ENCODE measurements at regions not wholly inside any gene's neighbourhood (a gene's known extent, or its start where the extent isn't known, plus 50 kb on each side); places are given as distances from the start of the nearest gene placed in this dataset.

- TF ChIP-seq EZH2 (IDR thresholded peaks at IDR 0.05; ENCODE audit: insufficient read depth, poor library complexity, severe bottlenecking), result no peak
- no peak for TF ChIP-seq EZH2phosphoT487 (IDR thresholded peaks at IDR 0.05; ENCODE audit: insufficient read depth, low read depth)
- Histone ChIP-seq H3K4me2 (ENCODE audit: unreplicated experiment) (no peak overlapping the region), H2AFZ (no peak overlapping the region), H3K9ac (no peak overlapping the region), H3K27me3 (replicated peaks; ENCODE audit: insufficient read depth) (no peaks in the 10 kb centered on the region), H3K4me3 (no peak overlapping the region), H3K27ac (no peak overlapping the region), H3F3A (ENCODE audit: insufficient read depth) (0 out of 2 replicates have a peak, but pooled peaks cover 2% of the 10 kb centered on the region), H3K79me2 (ENCODE audit: insufficient read depth) (no peaks in the 10 kb centered on the region), H4K20me1 (ENCODE audit: insufficient read depth) (no peaks in the 10 kb centered on the region), H3K9me2 (ENCODE audit: insufficient read depth) (no peaks in the 10 kb centered on the region), H3K4me1 (ENCODE audit: insufficient read depth) (no peaks in the 10 kb centered on the region), H3K36me3 (ENCODE audit: low read depth) (no peaks in the 10 kb centered on the region), H3K9me3 (ENCODE audit: low read depth) (no peaks in the 10 kb centered on the region)
- DNase-seq, result no peak
- in situ Hi-C loops (cut with MboI), result loop anchor here (25.0 kb wide), 1 partner anchor 1416 kb away; no protein-coding TSS in a partner anchor
- WGBS, 2 experiments (ENCODE audit: low coverage in 1 of 2, low lambda C conversion rate in 2 of 2, missing lambda C conversion rate in 2 of 2), result 80 to 85% methylated on average over 4 of the region's 4 CpGs
Observed at GRCh38 chr2:198321522-198322088, 517.2 kb downstream of the PLCL1 start.

DNA sequence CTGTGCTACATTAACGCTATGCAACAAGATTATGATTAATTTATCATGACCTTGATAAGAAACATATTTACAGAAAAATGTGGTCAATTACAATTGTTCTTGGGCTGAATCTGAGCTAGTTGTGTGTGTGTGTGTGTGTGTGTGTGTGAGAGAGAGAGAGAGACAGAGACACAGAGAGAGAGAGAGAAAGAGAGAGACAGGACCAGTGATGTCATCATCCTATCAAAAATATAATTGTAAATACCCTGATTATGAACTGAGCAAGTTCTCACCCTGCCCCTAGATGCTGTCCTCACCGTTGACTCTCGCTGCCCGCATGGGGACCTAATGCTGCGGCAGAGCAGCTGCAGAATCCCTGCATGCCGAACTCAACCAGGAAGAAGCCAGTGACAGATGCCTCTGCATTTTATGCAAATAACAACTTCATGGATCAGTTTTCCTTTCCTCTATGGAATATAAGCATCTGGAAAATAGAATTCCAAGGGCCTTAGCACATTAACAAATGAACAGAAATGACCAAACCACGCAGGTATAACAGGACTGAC, 512.5 kb downstream of the PLCL1 start:
- H3K4me2 ChIP-seq (ENCODE audit: unreplicated experiment), result no peak overlapping the region
- no peaks in the 10 kb centered on the region for H3K4me1 ChIP-seq (ENCODE audit: insufficient read depth)
- H3K79me2 ChIP-seq (ENCODE audit: insufficient read depth), result no peaks in the 10 kb centered on the region
- no peaks in the 10 kb centered on the region for H3K9me2 ChIP-seq (ENCODE audit: insufficient read depth)
- H3K4me3 ChIP-seq, result no peak overlapping the region
- DNase-seq, result no peak
- H3K27ac ChIP-seq, result no peak overlapping the region
- TF ChIP-seq EZH2 (IDR thresholded peaks at IDR 0.05; ENCODE audit: insufficient read depth, poor library complexity, severe bottlenecking), result no peak
- no peak for TF ChIP-seq EZH2phosphoT487 (IDR thresholded peaks at IDR 0.05; ENCODE audit: insufficient read depth, low read depth)
- H4K20me1 ChIP-seq (ENCODE audit: insufficient read depth), result no peaks in the 10 kb centered on the region
- no peaks in the 10 kb centered on the region for H3K27me3 ChIP-seq (replicated peaks; ENCODE audit: insufficient read depth)
- no peaks in the 10 kb centered on the region for H3K9me3 ChIP-seq (ENCODE audit: low read depth)
- no peak overlapping the region for H2AFZ ChIP-seq
- in situ Hi-C loops (cut with MboI), result loop anchor here (10.0 to 25.0 kb wide), 2 partner anchors 1168 to 1420 kb away; no protein-coding TSS in a partner anchor
- WGBS, 2 experiments (ENCODE audit: low coverage in 1 of 2, low lambda C conversion rate in 2 of 2, missing lambda C conversion rate in 2 of 2), result 90 to 93% methylated on average over 7 of the region's 7 CpGs
- H3K9ac ChIP-seq, result no peak overlapping the region
- no peaks in the 10 kb centered on the region for H3F3A ChIP-seq (ENCODE audit: insufficient read depth)
- no peaks in the 10 kb centered on the region for H3K36me3 ChIP-seq (ENCODE audit: low read depth)

DNA sequence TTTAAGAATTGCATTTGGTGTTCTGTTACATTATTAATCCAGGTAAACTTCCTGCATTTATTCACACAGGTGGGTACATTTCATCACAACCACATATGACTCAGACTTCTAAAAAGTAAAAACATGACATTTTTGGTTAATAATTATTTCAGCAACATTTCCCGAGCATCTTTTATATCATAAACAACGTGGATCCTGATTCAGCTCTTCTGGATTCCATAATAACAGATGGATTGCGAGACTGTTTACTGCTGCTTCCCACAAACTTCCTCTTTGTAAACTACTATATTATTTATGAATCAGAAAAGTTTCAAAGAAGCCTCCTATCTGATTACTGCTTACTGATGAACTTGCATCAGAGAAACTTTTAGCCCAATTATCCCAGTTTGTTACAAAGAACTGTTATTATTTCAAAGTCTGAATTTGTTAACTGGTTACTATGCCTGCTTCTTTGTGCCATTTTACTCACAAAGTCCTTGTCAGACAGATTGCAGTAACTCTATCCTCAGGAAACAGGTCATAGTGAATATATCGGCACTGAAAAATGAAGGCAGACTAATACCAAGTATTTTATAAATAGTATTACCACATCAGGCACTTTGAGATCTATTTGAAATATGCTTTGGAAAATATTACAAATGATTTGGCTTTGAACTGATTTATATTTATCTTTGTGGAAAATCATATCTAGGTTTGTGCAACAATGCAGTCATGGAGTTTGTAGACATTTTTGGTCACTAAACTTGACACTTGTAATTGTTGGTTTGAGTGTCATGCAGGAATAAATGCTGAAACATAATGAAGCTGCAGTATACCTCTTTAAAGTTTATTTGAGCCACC, 511.6 kb downstream of the PLCL1 start:
- WGBS, 2 experiments (ENCODE audit: low coverage in 1 of 2, low lambda C conversion rate in 2 of 2, missing lambda C conversion rate in 2 of 2), result 59 to 65% methylated on average over 4 of the region's 4 CpGs
- no peak overlapping the region for H3K4me2 ChIP-seq (ENCODE audit: unreplicated experiment)
- no peak overlapping the region for H3K27ac ChIP-seq
- no peaks in the 10 kb centered on the region for H3K79me2 ChIP-seq (ENCODE audit: insufficient read depth)
- H2AFZ ChIP-seq, result peak overlapping the region; percentile 33; the same call in 1 of the 2 replicates
- no peak for TF ChIP-seq EZH2phosphoT487 (IDR thresholded peaks at IDR 0.05; ENCODE audit: insufficient read depth, low read depth)
- TF ChIP-seq EZH2 (IDR thresholded peaks at IDR 0.05; ENCODE audit: insufficient read depth, poor library complexity, severe bottlenecking), result no peak
- H3F3A ChIP-seq (ENCODE audit: insufficient read depth), result no peaks in the 10 kb centered on the region
- no peak overlapping the region for H3K9ac ChIP-seq
- no peaks in the 10 kb centered on the region for H3K9me2 ChIP-seq (ENCODE audit: insufficient read depth)
- no peaks in the 10 kb centered on the region for H4K20me1 ChIP-seq (ENCODE audit: insufficient read depth)
- H3K27me3 ChIP-seq (replicated peaks; ENCODE audit: insufficient read depth), result no peaks in the 10 kb centered on the region
- no peaks in the 10 kb centered on the region for H3K9me3 ChIP-seq (ENCODE audit: low read depth)
- in situ Hi-C loops (cut with MboI), result loop anchor here (10.0 to 25.0 kb wide), 2 partner anchors 1169 to 1421 kb away; no protein-coding TSS in a partner anchor
- no peaks in the 10 kb centered on the region for H3K4me1 ChIP-seq (ENCODE audit: insufficient read depth)
- no peaks in the 10 kb centered on the region for H3K36me3 ChIP-seq (ENCODE audit: low read depth)
- no peak for DNase-seq
- H3K4me3 ChIP-seq, result no peak overlapping the region

GRCh38 chr2:198314559-198315153, 510.3 kb downstream of the PLCL1 start:
- H3K36me3 ChIP-seq (ENCODE audit: low read depth), result no peaks in the 10 kb centered on the region
- DNase-seq, result peak; percentile 79
- in situ Hi-C loops (cut with MboI), result loop anchor here (10.0 to 25.0 kb wide), 2 partner anchors 1170 to 1423 kb away; no protein-coding TSS in a partner anchor
- no peaks in the 10 kb centered on the region for H3K4me1 ChIP-seq (ENCODE audit: insufficient read depth)
- no peak for TF ChIP-seq EZH2phosphoT487 (IDR thresholded peaks at IDR 0.05; ENCODE audit: insufficient read depth, low read depth)
- TF ChIP-seq EZH2 (IDR thresholded peaks at IDR 0.05; ENCODE audit: insufficient read depth, poor library complexity, severe bottlenecking), result no peak
- H3K27me3 ChIP-seq (replicated peaks; ENCODE audit: insufficient read depth), result no peaks in the 10 kb centered on the region
- no peaks in the 10 kb centered on the region for H3K9me3 ChIP-seq (ENCODE audit: low read depth)
- H3K79me2 ChIP-seq (ENCODE audit: insufficient read depth), result no peaks in the 10 kb centered on the region
- H2AFZ ChIP-seq, result no peak overlapping the region
- H3K4me3 ChIP-seq, result no peak overlapping the region
- WGBS, 2 experiments (ENCODE audit: low coverage in 1 of 2, low lambda C conversion rate in 2 of 2, missing lambda C conversion rate in 2 of 2), result 5% methylated on average over 8 of the region's 8 CpGs
- H3K9ac ChIP-seq, result no peak overlapping the region
- no peaks in the 10 kb centered on the region for H3F3A ChIP-seq (ENCODE audit: insufficient read depth)
- H3K27ac ChIP-seq, result no peak overlapping the region
- H4K20me1 ChIP-seq (ENCODE audit: insufficient read depth), result no peaks in the 10 kb centered on the region
- H3K4me2 ChIP-seq (ENCODE audit: unreplicated experiment), result no peak overlapping the region
- H3K9me2 ChIP-seq (ENCODE audit: insufficient read depth), result no peaks in the 10 kb centered on the region
